LNCaP clone FGC (cell line): ENCODE measurements at regions not wholly inside any gene's neighbourhood (a gene's known extent, or its start where the extent isn't known, plus 50 kb on each side); places are given as distances from the start of the nearest gene placed in this dataset.

Experiments used
- DNase-seq: peaks from one replicate; pipeline ENCODE4 v3.0.0-alpha.2; 2011; ENCODE audit warnings: low read depth
- H3K4me3 ChIP-seq: 2 replicates; pipeline ENCODE4 v1.5.1; 2011; ENCODE audit warnings: mild to moderate bottlenecking, low read depth, low read length, control low read depth
- TF ChIP-seq, protein P1 (sequence below): IDR thresholded peaks from 2 replicates; pipeline ENCODE4 v1.5.1; 2012; ENCODE audit warnings: mild to moderate bottlenecking; ENCODE audit not compliant: control insufficient read depth, insufficient read depth; ENCODE audit errors: extremely low read depth

DNA sequence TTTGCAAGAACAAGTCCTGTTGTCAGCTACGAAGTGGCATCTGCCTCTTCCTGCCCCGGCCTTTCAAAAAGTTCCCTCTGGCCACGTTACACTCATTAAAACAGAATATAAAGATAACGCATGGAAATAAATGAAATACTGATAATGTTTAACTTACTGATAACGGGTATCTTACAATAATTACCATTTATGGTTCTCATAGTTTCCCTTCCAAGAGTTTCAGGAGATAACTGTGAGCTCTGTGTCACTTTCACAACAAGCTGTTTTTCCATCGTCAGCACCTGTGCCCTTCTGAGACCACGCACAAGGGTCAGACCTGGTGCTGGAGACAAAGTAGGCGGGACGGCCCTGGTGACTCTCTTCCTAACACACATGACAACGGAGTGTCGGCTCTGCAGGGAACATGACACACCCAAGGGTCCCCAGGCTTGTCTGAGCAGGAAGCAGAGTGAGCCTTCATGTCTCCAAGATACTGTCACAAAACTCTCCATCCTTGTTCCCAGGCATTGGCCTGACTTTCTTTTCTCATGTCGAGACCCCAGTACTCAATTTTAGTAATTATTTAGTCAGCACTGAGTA lies 86.2 kb upstream of the THBS2 start:
- no peak overlapping the region for H3K4me3 ChIP-seq
- TF ChIP-seq, protein P1, sequence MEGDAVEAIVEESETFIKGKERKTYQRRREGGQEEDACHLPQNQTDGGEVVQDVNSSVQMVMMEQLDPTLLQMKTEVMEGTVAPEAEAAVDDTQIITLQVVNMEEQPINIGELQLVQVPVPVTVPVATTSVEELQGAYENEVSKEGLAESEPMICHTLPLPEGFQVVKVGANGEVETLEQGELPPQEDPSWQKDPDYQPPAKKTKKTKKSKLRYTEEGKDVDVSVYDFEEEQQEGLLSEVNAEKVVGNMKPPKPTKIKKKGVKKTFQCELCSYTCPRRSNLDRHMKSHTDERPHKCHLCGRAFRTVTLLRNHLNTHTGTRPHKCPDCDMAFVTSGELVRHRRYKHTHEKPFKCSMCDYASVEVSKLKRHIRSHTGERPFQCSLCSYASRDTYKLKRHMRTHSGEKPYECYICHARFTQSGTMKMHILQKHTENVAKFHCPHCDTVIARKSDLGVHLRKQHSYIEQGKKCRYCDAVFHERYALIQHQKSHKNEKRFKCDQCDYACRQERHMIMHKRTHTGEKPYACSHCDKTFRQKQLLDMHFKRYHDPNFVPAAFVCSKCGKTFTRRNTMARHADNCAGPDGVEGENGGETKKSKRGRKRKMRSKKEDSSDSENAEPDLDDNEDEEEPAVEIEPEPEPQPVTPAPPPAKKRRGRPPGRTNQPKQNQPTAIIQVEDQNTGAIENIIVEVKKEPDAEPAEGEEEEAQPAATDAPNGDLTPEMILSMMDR, result no peak
- DNase-seq, result no peak

DNA sequence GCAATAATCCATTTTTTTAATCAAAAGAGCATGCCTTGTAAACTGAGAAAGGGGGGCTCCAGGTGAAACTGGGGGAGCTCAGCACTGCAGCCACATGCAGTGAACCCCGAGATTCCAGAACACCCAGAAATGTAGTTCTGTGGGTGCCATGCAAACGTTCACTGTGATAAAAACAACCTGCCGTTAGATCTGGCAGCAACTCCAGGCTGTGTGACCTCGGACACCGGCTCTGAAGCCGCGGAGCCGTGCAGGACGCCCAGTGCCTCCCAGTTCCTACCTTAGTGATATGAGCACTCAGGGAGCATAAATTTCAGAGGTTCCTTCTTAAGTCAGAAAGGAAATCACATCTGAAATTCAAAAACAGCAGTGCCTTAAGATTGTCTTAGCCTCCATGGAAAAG lies 85.4 kb upstream of the THBS2 start:
- TF ChIP-seq, protein P1, result no peak
- no peak overlapping the region for H3K4me3 ChIP-seq

DNA sequence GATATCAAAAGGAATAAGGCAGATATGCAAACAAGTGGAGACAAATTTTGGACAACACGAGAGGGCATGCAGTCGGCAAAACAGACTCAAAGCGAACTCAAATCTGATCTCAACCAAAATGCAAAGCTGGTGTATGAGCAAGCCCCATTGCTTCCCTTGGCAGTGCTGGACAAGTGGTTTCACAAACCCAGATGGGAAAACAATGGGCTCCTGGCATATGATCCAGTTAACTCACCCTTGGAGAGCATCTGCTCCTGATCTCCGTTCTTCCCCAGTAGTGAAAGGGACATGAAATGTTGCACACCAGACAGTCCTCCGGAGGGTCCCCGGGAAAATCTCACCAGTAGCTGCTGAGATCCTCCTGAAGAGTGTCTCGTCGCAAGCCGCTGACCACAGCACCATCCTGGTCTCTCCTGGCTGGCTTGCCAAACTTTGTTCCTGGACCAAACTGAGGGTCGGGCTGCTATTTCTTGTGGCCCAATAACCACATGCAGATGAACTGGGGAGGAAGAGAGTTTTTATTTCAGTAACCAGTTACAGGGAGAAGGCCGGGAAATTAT lies 84.3 kb upstream of the THBS2 start:
- no peak overlapping the region for H3K4me3 ChIP-seq
- TF ChIP-seq, protein P1, result no peak
- DNase-seq, result no peak

More for the DNA sequence above, 85.4 kb upstream of the THBS2 start:
- no peak for DNase-seq

DNA sequence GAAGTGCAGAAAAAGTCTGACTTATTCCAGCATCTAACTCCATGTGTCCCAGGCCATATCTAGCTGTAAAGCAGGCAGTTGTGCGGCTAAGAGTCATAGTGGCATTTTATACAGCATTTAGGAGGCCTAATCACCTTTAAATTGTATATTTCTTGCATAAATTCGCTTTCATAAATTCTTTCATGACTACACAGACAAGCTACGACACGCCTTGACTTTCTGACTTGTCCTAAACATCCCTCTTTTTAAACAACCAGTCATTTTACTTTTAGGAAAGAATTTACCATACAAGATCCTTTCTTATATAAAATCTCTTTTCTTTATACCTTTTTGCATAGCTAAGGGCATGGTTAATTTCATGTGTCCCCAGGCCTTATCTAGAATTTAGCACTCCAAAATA lies 81.7 kb upstream of the THBS2 start:
- TF ChIP-seq, protein P1, result no peak
- no peak overlapping the region for H3K4me3 ChIP-seq
- no peak for DNase-seq

DNA sequence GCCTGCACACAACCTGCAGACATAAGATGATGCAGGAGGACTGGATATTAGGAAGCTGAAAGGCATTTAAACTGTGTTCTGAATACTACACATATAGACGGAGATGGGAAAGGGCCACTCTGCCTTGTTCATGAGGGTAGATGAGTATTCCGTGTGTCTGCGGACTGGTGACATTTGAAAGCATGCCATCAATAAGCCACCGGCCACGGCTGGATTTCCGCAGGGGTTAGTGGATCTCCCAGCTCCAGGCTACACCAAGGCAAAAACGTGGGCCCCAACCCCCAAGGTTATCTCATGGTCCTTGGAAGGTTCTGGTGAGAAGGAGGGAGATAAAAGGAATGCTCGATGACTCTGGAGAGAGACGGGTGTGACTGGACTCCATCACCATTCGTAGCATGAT lies 78.6 kb upstream of the THBS2 start:
- DNase-seq, result no peak
- TF ChIP-seq, protein P1, result no peak
- H3K4me3 ChIP-seq, result no peak overlapping the region

DNA sequence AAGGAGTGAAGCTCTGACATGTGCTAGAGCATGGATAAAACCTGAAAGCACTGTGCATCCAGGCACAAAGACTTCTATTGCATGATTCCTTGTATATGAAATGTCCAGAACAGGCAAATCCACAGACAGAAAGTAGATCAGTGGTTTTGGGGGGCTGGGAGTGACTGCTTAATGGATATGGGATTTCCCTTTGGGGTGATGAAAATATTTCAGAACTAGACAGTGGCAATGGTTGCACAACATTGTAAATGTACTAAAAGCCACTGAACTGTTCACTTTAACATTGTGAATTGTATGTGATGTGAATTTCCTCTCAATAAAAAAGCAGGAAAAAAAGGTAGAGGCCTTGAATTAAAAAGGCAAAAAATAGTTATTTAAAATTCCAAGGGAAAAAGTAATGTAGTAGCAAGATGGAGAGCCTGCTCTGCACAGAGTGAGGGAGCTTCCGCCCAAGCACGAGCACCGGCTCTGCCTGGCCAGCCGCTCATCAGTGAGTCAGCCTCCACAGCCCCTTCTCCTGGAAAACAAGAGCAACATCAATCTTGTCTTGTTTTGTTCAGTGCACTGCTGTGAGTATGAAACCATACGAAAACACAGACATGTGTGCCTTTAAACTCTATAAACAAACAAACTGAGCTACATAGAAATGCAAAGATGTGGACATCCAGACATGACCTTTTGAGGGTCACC lies 74.6 kb upstream of the THBS2 start:
- DNase-seq, result no peak

More for the DNA sequence above, 74.6 kb upstream of the THBS2 start:
- H3K4me3 ChIP-seq, result no peak overlapping the region
- TF ChIP-seq, protein P1, result no peak
